NT2/D1 (cell line): ENCODE measurements at regions not wholly inside any gene's neighbourhood (a gene's known extent, or its start where the extent isn't known, plus 50 kb on each side); places are given as distances from the start of the nearest gene placed in this dataset.

Experiments
- SUZ12 ChIP-seq: IDR thresholded peaks from 2 replicates; pipeline ENCODE4 v1.6.1; 2011; ENCODE audit not compliant: insufficient read length, insufficient read depth; ENCODE audit errors: extremely low read depth
- YY1 ChIP-seq: IDR thresholded peaks from 2 replicates; pipeline ENCODE4 v1.6.1; 2011; ENCODE audit not compliant: insufficient read length, insufficient read depth
- ZNF274 ChIP-seq: IDR thresholded peaks from 2 replicates; pipeline ENCODE4 v1.6.1; 2011; ENCODE audit warnings: mild to moderate bottlenecking, low read depth, low read length

DNA sequence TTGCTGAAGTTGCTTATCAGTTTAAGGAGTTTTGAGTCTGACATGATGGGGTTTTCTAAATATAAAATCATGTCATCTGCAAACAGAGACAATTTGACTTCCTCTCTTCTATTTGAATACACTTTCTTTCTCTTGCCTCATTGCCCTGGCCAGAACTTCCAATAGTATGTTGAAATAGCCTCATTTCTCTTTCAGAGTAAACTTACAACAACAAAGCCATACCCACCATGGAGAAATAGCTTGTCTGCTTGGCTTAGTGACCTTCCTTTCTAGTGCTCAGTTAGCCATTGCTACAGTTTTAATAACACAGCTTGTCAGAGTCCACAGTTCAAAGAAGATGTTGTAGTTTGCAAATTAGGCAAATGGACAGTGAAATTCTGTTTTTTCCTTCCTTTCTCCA lies 228.0 kb downstream of the ETAA1 start:
- no peak for TF ChIP-seq ZNF274
- no peak for TF ChIP-seq SUZ12
- no peak for TF ChIP-seq YY1
